GM19238 (cell line): ENCODE measurements at regions not wholly inside any gene's neighbourhood (a gene's known extent, or its start where the extent isn't known, plus 50 kb on each side); places are given as distances from the start of the nearest gene placed in this dataset.
"Not testable (repeated sequence)": the region's sequence is repeated elsewhere in the genome, so short reads cannot be mapped to it uniquely, and the experiment has no call there.

Experiments
- DNase-seq: peaks from one replicate; pipeline ENCODE4 v3.0.0; 2011; ENCODE audit warnings: low spot score; ENCODE audit not compliant: insufficient read length

- no peak for DNase-seq
These were observed 469.8 kb upstream of the ZNF507 start for GRCh38 chr19:31875591-31875990.

GRCh38 chr19:31880283-31880682 is 465.1 kb upstream of the ZNF507 start:
- no peak for DNase-seq

- no peak for DNase-seq
These were observed 463.4 kb upstream of the ZNF507 start for GRCh38 chr19:31881988-31882387.

GRCh38 chr19:31882709-31883108 is 462.7 kb upstream of the ZNF507 start:
- no peak for DNase-seq

- no peak for DNase-seq
These were observed 462.0 kb upstream of the ZNF507 start for GRCh38 chr19:31883296-31883990.

GRCh38 chr19:31885280-31885853 is 460.0 kb upstream of the ZNF507 start:
- no peak for DNase-seq

GRCh38 chr19:31890230-31890629 is 455.2 kb upstream of the ZNF507 start:
- no peak for DNase-seq

- no peak for DNase-seq
These were observed 453.4 kb upstream of the ZNF507 start for GRCh38 chr19:31892060-31892459.

GRCh38 chr19:31893491-31893890 is 451.9 kb upstream of the ZNF507 start:
- not testable (repeated sequence) for DNase-seq

- DNase-seq = no peak
These were observed 451.0 kb upstream of the ZNF507 start for GRCh38 chr19:31894451-31894850.

- no peak for DNase-seq
These were observed 448.1 kb upstream of the ZNF507 start for GRCh38 chr19:31897292-31897691.

- no peak for DNase-seq
These were observed 444.4 kb upstream of the ZNF507 start for GRCh38 chr19:31900991-31901390.

GRCh38 chr19:31902821-31903220 is 442.6 kb upstream of the ZNF507 start:
- DNase-seq = no peak

- DNase-seq = no peak
These were observed 441.4 kb upstream of the ZNF507 start for GRCh38 chr19:31903979-31904378.

- DNase-seq = no peak
These were observed 439.1 kb upstream of the ZNF507 start for GRCh38 chr19:31906111-31906871.

GRCh38 chr19:31907661-31908060 is 437.7 kb upstream of the ZNF507 start:
- no peak for DNase-seq

GRCh38 chr19:31908080-31908479 is 437.3 kb upstream of the ZNF507 start:
- no peak for DNase-seq

GRCh38 chr19:31908496-31909225 is 436.7 kb upstream of the ZNF507 start:
- DNase-seq = no peak

- no peak for DNase-seq
These were observed 435.2 kb upstream of the ZNF507 start for GRCh38 chr19:31910224-31910623.

GRCh38 chr19:31911577-31911976 is 433.8 kb upstream of the ZNF507 start:
- no peak for DNase-seq

GRCh38 chr19:31913103-31913661 is 432.2 kb upstream of the ZNF507 start:
- DNase-seq = no peak

- no peak for DNase-seq
These were observed 415.0 kb upstream of the ZNF507 start for GRCh38 chr19:31930401-31930800.
